ENCODE measurements at regions not wholly inside any gene's neighbourhood (a gene's known extent, or its start where the extent isn't known, plus 50 kb on each side); places are given as distances from the start of the nearest gene placed in this dataset.

DNA sequence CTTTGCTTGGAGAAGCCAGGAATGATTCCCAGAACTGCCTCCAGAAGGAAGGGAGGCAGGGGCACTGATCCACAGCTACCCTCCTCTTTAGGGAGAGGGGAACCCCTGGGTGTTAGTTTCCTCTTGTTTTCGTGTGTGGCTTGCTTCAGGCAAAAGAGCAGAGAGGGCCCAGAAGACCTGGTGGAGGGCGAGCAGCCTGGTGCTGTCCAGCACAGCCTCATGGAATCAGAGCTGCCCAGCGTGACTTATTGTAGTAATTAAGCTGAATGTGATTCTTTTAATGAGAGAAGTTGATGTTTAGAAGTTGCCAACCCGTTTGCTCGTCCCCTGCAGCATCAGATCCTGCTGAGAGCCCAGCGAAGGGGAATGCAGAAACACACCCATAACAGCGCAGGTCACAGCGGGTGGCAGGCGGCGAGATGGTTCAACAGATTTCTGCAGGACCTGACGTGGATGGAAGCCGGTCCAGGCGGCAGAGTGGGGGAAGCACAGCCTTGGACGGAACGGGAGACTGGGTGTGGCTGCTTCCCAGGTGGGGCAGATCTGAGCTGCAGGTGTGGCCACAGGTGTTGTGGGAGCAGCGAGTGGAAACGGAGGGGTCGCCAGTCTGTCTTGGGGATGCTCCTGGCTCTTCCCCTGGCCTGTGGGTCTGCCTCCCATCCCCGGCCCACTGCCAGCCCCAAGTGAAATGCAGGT is 53.7 kb upstream of the SHH start:
- TF ChIP-seq EZH2 (IDR thresholded peaks at IDR 0.05; ENCODE audit: low read length, missing control alignments), result no peak
- TF ChIP-seq, protein P1, sequence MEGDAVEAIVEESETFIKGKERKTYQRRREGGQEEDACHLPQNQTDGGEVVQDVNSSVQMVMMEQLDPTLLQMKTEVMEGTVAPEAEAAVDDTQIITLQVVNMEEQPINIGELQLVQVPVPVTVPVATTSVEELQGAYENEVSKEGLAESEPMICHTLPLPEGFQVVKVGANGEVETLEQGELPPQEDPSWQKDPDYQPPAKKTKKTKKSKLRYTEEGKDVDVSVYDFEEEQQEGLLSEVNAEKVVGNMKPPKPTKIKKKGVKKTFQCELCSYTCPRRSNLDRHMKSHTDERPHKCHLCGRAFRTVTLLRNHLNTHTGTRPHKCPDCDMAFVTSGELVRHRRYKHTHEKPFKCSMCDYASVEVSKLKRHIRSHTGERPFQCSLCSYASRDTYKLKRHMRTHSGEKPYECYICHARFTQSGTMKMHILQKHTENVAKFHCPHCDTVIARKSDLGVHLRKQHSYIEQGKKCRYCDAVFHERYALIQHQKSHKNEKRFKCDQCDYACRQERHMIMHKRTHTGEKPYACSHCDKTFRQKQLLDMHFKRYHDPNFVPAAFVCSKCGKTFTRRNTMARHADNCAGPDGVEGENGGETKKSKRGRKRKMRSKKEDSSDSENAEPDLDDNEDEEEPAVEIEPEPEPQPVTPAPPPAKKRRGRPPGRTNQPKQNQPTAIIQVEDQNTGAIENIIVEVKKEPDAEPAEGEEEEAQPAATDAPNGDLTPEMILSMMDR (conservative IDR thresholded peaks at IDR 0.05 in 1 of 2, IDR thresholded peaks at IDR 0.05 in 1 of 2; ENCODE audit: low read depth in 1 of 2, low read length in 2 of 2), result no peak
- Histone ChIP-seq H3K9me3 (ENCODE audit: control insufficient read depth, insufficient read depth, low read depth, low read length) (no peaks in the 10 kb centered on the region), H4K20me1 (ENCODE audit: control insufficient read depth, extremely low read depth, insufficient read depth, low read length) (no peaks in the 10 kb centered on the region), H3K27me3 (ENCODE audit: control insufficient read depth, insufficient read depth, low read length) (no peaks in the 10 kb centered on the region), H3K4me1 (ENCODE audit: control insufficient read depth, extremely low read depth, insufficient read depth, low read length) (no peaks in the 10 kb centered on the region), H3K27ac (ENCODE audit: insufficient read depth, low read length) (no peak overlapping the region), H3K4me3 (replicated peaks in 1 of 4; ENCODE audit: control extremely low read depth in 1 of 4, insufficient read depth in 1 of 4, low read depth in 3 of 4, low read length in 4 of 4) (no peak overlapping the region), H3K79me2 (ENCODE audit: control insufficient read depth, insufficient read depth, low read length) (no peaks in the 10 kb centered on the region), H3K4me2 (ENCODE audit: extremely low read depth, insufficient read depth, low read length) (no peak overlapping the region), H3K36me3 (ENCODE audit: control insufficient read depth, insufficient read depth, low read length) (no peaks in the 10 kb centered on the region), H2AFZ (ENCODE audit: low read length) (no peak overlapping the region), H3K9ac (ENCODE audit: insufficient read depth, low read length) (no peak overlapping the region)
- no peak for DNase-seq (ENCODE audit: low read depth in 2 of 2)

DNA sequence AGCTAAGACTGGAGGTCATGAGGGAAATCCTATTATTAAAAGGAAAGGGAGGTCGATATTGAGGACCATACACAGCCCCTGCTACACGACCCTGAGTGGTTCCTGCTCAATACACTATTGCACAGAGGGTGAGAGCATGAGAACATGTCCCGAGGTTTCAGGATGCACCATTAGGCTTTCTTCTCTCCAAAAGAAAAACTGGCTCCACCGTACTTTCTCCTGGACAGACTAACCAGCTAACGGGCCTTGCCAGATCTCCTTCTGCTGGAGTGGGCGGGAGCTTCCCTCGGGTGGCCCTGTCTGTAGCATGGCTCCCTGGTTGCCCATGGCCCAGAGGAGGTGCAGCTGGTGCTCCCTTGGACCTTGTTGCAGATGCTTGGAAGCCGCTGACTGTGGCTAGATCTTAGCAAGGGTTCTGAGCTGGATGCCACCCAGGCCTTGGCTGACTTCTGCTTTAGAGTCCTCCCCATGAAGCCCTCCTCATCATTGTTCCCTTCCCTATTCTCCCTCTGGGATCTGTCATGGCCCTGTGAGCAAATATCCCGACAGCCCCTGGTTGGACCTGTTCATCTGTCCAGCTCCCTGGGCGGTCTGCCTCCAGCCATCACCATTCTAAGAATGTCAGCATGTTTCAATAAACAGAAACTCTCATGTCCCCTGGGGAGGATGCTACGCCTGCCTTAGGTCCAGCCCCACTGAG is 52.9 kb upstream of the SHH start:
- H3K79me2 ChIP-seq (ENCODE audit: control insufficient read depth, insufficient read depth, low read length), result no peaks in the 10 kb centered on the region
- H4K20me1 ChIP-seq (ENCODE audit: control insufficient read depth, extremely low read depth, insufficient read depth, low read length), result no peaks in the 10 kb centered on the region
- H3K27me3 ChIP-seq (ENCODE audit: control insufficient read depth, insufficient read depth, low read length), result no peaks in the 10 kb centered on the region
- no peak overlapping the region for H3K4me2 ChIP-seq (ENCODE audit: extremely low read depth, insufficient read depth, low read length)
- TF ChIP-seq, protein P1 (conservative IDR thresholded peaks at IDR 0.05 in 1 of 2, IDR thresholded peaks at IDR 0.05 in 1 of 2; ENCODE audit: low read depth in 1 of 2, low read length in 2 of 2), result no peak
- TF ChIP-seq EZH2 (IDR thresholded peaks at IDR 0.05; ENCODE audit: low read length, missing control alignments), result no peak
- no peak for DNase-seq (ENCODE audit: low read depth in 2 of 2)
- H3K4me3 ChIP-seq (replicated peaks in 1 of 4; ENCODE audit: control extremely low read depth in 1 of 4, insufficient read depth in 1 of 4, low read depth in 3 of 4, low read length in 4 of 4), result no peak overlapping the region
- H3K4me1 ChIP-seq (ENCODE audit: control insufficient read depth, extremely low read depth, insufficient read depth, low read length), result no peaks in the 10 kb centered on the region
- H3K27ac ChIP-seq (ENCODE audit: insufficient read depth, low read length), result no peak overlapping the region
- no peaks in the 10 kb centered on the region for H3K9me3 ChIP-seq (ENCODE audit: control insufficient read depth, insufficient read depth, low read depth, low read length)
- H2AFZ ChIP-seq (ENCODE audit: low read length), result no peak overlapping the region
- H3K9ac ChIP-seq (ENCODE audit: insufficient read depth, low read length), result no peak overlapping the region
- H3K36me3 ChIP-seq (ENCODE audit: control insufficient read depth, insufficient read depth, low read length), result no peaks in the 10 kb centered on the region

DNA sequence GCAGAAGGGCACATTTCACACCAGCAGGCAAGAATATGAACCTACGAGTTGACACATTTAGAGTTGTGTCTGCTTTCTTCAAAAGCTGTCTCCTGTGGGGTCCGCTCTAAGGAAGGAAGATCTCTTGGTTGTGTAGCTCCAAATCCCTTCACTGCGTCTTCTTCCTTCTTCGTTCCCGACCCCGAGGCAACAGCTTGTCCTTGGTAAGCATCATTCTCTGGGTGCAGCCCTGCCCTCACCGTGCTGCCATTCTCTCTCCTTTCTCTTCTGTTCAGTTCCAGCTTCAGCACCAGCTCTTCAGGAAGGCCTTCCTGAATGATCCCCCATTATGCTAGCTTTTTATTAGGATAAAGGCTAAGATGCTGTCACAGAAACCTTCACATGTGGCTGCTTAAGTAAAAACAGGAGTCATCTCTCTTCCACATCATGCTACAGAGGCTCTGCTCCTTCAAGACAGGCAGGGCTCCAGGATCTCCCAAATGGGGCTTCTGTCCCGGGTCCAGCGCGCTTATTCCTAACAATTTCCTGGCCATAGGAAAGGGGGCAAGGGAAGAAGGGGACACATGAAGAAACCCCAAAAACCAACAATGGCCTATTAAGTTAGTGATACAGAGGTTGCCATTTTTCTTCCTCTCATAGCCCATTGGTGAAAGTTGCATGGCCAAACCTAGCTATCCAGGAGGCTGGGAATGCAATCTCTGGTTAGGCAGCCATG is 52.2 kb upstream of the SHH start:
- no peaks in the 10 kb centered on the region for H3K79me2 ChIP-seq (ENCODE audit: control insufficient read depth, insufficient read depth, low read length)

More for the DNA sequence above, 52.2 kb upstream of the SHH start:
- no peaks in the 10 kb centered on the region for H3K4me1 ChIP-seq (ENCODE audit: control insufficient read depth, extremely low read depth, insufficient read depth, low read length)
- no peak overlapping the region for H3K4me2 ChIP-seq (ENCODE audit: extremely low read depth, insufficient read depth, low read length)
- no peaks in the 10 kb centered on the region for H3K9me3 ChIP-seq (ENCODE audit: control insufficient read depth, insufficient read depth, low read depth, low read length)
- no peak for TF ChIP-seq EZH2 (IDR thresholded peaks at IDR 0.05; ENCODE audit: low read length, missing control alignments)
- TF ChIP-seq, protein P1 (conservative IDR thresholded peaks at IDR 0.05 in 1 of 2, IDR thresholded peaks at IDR 0.05 in 1 of 2; ENCODE audit: low read depth in 1 of 2, low read length in 2 of 2), result no peak
- DNase-seq (ENCODE audit: low read depth in 2 of 2), result no peak
- no peaks in the 10 kb centered on the region for H3K27me3 ChIP-seq (ENCODE audit: control insufficient read depth, insufficient read depth, low read length)
- H3K36me3 ChIP-seq (ENCODE audit: control insufficient read depth, insufficient read depth, low read length), result no peaks in the 10 kb centered on the region
- H4K20me1 ChIP-seq (ENCODE audit: control insufficient read depth, extremely low read depth, insufficient read depth, low read length), result no peaks in the 10 kb centered on the region
- H2AFZ ChIP-seq (ENCODE audit: low read length), result no peak overlapping the region
- no peak overlapping the region for H3K4me3 ChIP-seq (replicated peaks in 1 of 4; ENCODE audit: control extremely low read depth in 1 of 4, insufficient read depth in 1 of 4, low read depth in 3 of 4, low read length in 4 of 4)
- H3K27ac ChIP-seq (ENCODE audit: insufficient read depth, low read length), result no peak overlapping the region
- H3K9ac ChIP-seq (ENCODE audit: insufficient read depth, low read length), result no peak overlapping the region
